IMR-90 (cell line): ENCODE measurements at regions not wholly inside any gene's neighbourhood (a gene's known extent, or its start where the extent isn't known, plus 50 kb on each side); places are given as distances from the start of the nearest gene placed in this dataset.

Experiments used
- ATAC-seq: fragments of 200-7000 bp; cut with Tn5 transposase; 2 replicates; pipeline ENCODE4 v1.9.1; 2020; ENCODE audit warnings: low read depth, mild to moderate bottlenecking, moderate library complexity
- BruUV-seq: library from RNA; stranded (reverse); fragments of 400-500 nt; replicated peaks from 2 replicates; lab custom pipeline; 2021; lab: Mats Ljungman, UMichigan
- CTCF ChIA-PET: fragments of 300-600 bp; formaldehyde crosslinking; extraction: SDS; loops from one replicate; lab custom pipeline; 2021; ENCODE audit warnings: antibody characterized with exemption; lab: Yijun Ruan, JAX
- POLR2A ChIA-PET: fragments of 300-600 bp; sonication (Branson Sonifier 250); formaldehyde crosslinking; loops from one replicate; lab custom pipeline; 2022; ENCODE audit warnings: antibody characterized with exemption; ENCODE audit not compliant: unreplicated experiment; lab: Charles Lee
- DNase-seq: peaks from one replicate; pipeline ENCODE4 v3.0.0; 2013
- H2AFZ ChIP-seq: replicated peaks from 2 replicates; pipeline ENCODE3; 2013; ENCODE audit warnings: low read length, mild to moderate bottlenecking; ENCODE audit not compliant: poor library complexity
- H2AK5ac ChIP-seq: 2 replicates; pipeline ENCODE4 v1.6.1; 2013; ENCODE audit warnings: low read depth, low read length, inconsistent platforms
- H2AK9ac ChIP-seq: replicated peaks from 2 replicates; pipeline ENCODE3; 2013; ENCODE audit warnings: mild to moderate bottlenecking, low read depth, low read length, moderate library complexity; ENCODE audit not compliant: poor library complexity
- H2BK120ac ChIP-seq: 2 replicates; pipeline ENCODE4 v1.6.1; 2013; ENCODE audit warnings: low read depth, low read length, inconsistent platforms
- H2BK15ac ChIP-seq: 3 replicates; pipeline ENCODE4 v1.6.1; 2013; ENCODE audit warnings: low read depth, low read length, inconsistent platforms
- H2BK20ac ChIP-seq: 2 replicates; pipeline ENCODE4 v1.6.1; 2013; ENCODE audit warnings: low read depth, mild to moderate bottlenecking, inconsistent platforms, low read length, moderate library complexity
- H2BK5ac ChIP-seq: 2 replicates; pipeline ENCODE4 v1.6.1; 2013; ENCODE audit warnings: mild to moderate bottlenecking, low read depth, low read length, inconsistent platforms; ENCODE audit not compliant: poor library complexity, severe bottlenecking
- H3K14ac ChIP-seq: replicated peaks from 2 replicates; pipeline ENCODE4 v1.6.1; 2013; ENCODE audit warnings: low read depth, low read length, inconsistent platforms
- H3K18ac ChIP-seq: 2 replicates; pipeline ENCODE4 v1.6.1; 2013; ENCODE audit warnings: low read depth, low read length, control low read depth
- H3K23ac ChIP-seq: 2 replicates; pipeline ENCODE4 v1.6.1; 2013; ENCODE audit warnings: low read depth, low read length, inconsistent platforms
- H3K27ac ChIP-seq: 2 replicates; pipeline ENCODE4 v1.5.1; 2013; ENCODE audit warnings: mild to moderate bottlenecking, control low read depth, low read length; ENCODE audit not compliant: insufficient read depth
- H3K27me3 ChIP-seq: 2 replicates; pipeline ENCODE4 v1.6.1; 2013; ENCODE audit warnings: low read length; ENCODE audit not compliant: control insufficient read depth, insufficient read depth
- H3K36me3 ChIP-seq: 2 replicates; pipeline ENCODE4 v1.6.1; 2013; ENCODE audit warnings: low read length, mixed read lengths; ENCODE audit not compliant: control insufficient read depth, insufficient read depth
- H3K4ac ChIP-seq: 2 replicates; pipeline ENCODE4 v1.6.1; 2013; ENCODE audit warnings: low read depth, low read length, inconsistent platforms
- H3K4me1 ChIP-seq: 2 replicates; pipeline ENCODE4 v1.6.1; 2013; ENCODE audit warnings: low read length, mixed read lengths; ENCODE audit not compliant: control insufficient read depth, insufficient read depth
- H3K4me2 ChIP-seq: 2 replicates; pipeline ENCODE4 v1.6.1; 2013; ENCODE audit warnings: low read depth, mild to moderate bottlenecking, control low read depth, low read length, moderate library complexity
- H3K4me3 ChIP-seq: 2 replicates; pipeline ENCODE4 v1.5.1; 2013; ENCODE audit warnings: low read depth, mild to moderate bottlenecking, control low read depth, low read length, moderate library complexity; ENCODE audit not compliant: insufficient read depth
- H3K56ac ChIP-seq: 2 replicates; pipeline ENCODE4 v1.6.1; 2013; ENCODE audit warnings: low read length, inconsistent platforms; ENCODE audit not compliant: insufficient read depth; ENCODE audit errors: extremely low read depth
- H3K79me1 ChIP-seq, 2 experiments: 2 replicates each; pipeline ENCODE4 v1.6.1; 2013; ENCODE audit warnings: low read length in 2 of 2, inconsistent platforms in 1 of 2, low read depth in 1 of 2
- H3K9ac ChIP-seq: 2 replicates; pipeline ENCODE4 v1.6.1; 2013; ENCODE audit warnings: low read depth, low read length, control low read depth
- H3K9me1 ChIP-seq: 2 replicates; pipeline ENCODE4 v1.6.1; 2013; ENCODE audit warnings: low read length, inconsistent platforms; ENCODE audit not compliant: insufficient read depth
- H3K9me3 ChIP-seq: 2 replicates; pipeline ENCODE4 v1.6.1; 2013; ENCODE audit warnings: low read length; ENCODE audit not compliant: control insufficient read depth, insufficient read depth
- H4K20me1 ChIP-seq: 2 replicates; pipeline ENCODE4 v1.6.1; 2013; ENCODE audit warnings: low read length, inconsistent platforms; ENCODE audit not compliant: insufficient read depth
- H4K5ac ChIP-seq: 2 replicates; pipeline ENCODE4 v1.6.1; 2013; ENCODE audit warnings: mild to moderate bottlenecking, low read depth, low read length, control low read depth
- H4K8ac ChIP-seq, 2 experiments: 2 replicates each; pipeline ENCODE4 v1.6.1; 2013; ENCODE audit warnings: low read depth in 2 of 2, low read length in 2 of 2, control low read depth in 1 of 2, inconsistent platforms in 1 of 2
- H4K91ac ChIP-seq: 2 replicates; pipeline ENCODE4 v1.6.1; 2013; ENCODE audit warnings: low read depth, low read length, inconsistent platforms; ENCODE audit not compliant: insufficient read depth
- BHLHE40 ChIP-seq: fragments of 150-350 bp; IDR thresholded peaks from 2 replicates; pipeline ENCODE4 v1.6.1; 2016; ENCODE audit warnings: mild to moderate bottlenecking, low read depth, low read length
- CEBPB ChIP-seq: IDR thresholded peaks from 2 replicates; pipeline ENCODE4 v1.6.1; 2012; ENCODE audit warnings: low read depth, low read length, improper control_type of control experiment
- CHD1 ChIP-seq: IDR thresholded peaks from 2 replicates; pipeline ENCODE4 v1.6.1; 2012; ENCODE audit warnings: low read depth, low read length, improper control_type of control experiment
- CTCF ChIP-seq: conservative IDR thresholded peaks from 2 replicates; pipeline ENCODE4 v1.5.1; 2012; ENCODE audit warnings: mild to moderate bottlenecking, low read depth, low read length, improper control_type of control experiment
- ELK1 ChIP-seq: fragments of 150-350 bp; IDR thresholded peaks from 2 replicates; pipeline ENCODE4 v1.6.1; 2016; ENCODE audit warnings: low read depth, mild to moderate bottlenecking, low read length, moderate library complexity, borderline replicate concordance
- FOS ChIP-seq: fragments of 150-350 bp; IDR thresholded peaks from 2 replicates; pipeline ENCODE4 v1.6.1; 2016; ENCODE audit warnings: low read depth, low read length
- MAFK ChIP-seq: IDR thresholded peaks from 2 replicates; pipeline ENCODE4 v1.6.1; 2012; ENCODE audit warnings: low read depth, low read length, improper control_type of control experiment
- MAZ ChIP-seq: IDR thresholded peaks from 2 replicates; pipeline ENCODE4 v1.6.1; 2012; ENCODE audit warnings: low read depth, mild to moderate bottlenecking, low read length, improper control_type of control experiment, moderate library complexity, borderline replicate concordance
- MXI1 ChIP-seq: IDR thresholded peaks from 2 replicates; pipeline ENCODE4 v1.6.1; 2012; ENCODE audit warnings: low read depth, mild to moderate bottlenecking, low read length, moderate library complexity, borderline replicate concordance
- NFE2L2 ChIP-seq: fragments of 150-350 bp; IDR thresholded peaks from 2 replicates; pipeline ENCODE4 v1.6.1; 2016; ENCODE audit warnings: low read depth, mild to moderate bottlenecking, low read length
- POLR2A ChIP-seq: IDR thresholded peaks from 2 replicates; pipeline ENCODE4 v1.6.1; 2012; ENCODE audit warnings: mild to moderate bottlenecking, low read depth, low read length
- RAD21 ChIP-seq: IDR thresholded peaks from 2 replicates; pipeline ENCODE4 v1.6.1; 2012; ENCODE audit warnings: low read length, improper control_type of control experiment
- RCOR1 ChIP-seq: IDR thresholded peaks from 2 replicates; pipeline ENCODE4 v1.6.1; 2012; ENCODE audit warnings: mild to moderate bottlenecking, low read length, improper control_type of control experiment; ENCODE audit not compliant: insufficient replicate concordance
- RFX5 ChIP-seq: IDR thresholded peaks from 2 replicates; pipeline ENCODE4 v1.8.0; 2012; ENCODE audit warnings: low read depth, mild to moderate bottlenecking, low read length, moderate library complexity
- SMC3 ChIP-seq: fragments of 150-350 bp; IDR thresholded peaks from 2 replicates; pipeline ENCODE4 v1.6.1; 2016; ENCODE audit warnings: low read depth, mild to moderate bottlenecking, antibody characterized with exemption, low read length, moderate library complexity
- WGBS, 2 experiments: methylation state at CpG; one replicate each; pipeline versions ENCODE4 v1.1.5 to v1.1.7; 2013; ENCODE audit warnings: missing lambda C conversion rate in 2 of 2; ENCODE audit not compliant: insufficient read length in 1 of 2; ENCODE audit errors: extremely low coverage in 2 of 2; 5-methylcytosine and 5-hydroxymethylcytosine counted together
- dilution Hi-C: fragments of 300-500 bp; cut with HindIII; formaldehyde crosslinking; loops from one replicate; pipeline ENCODE4 v1.14.3; 2018; ENCODE audit warnings: low sequenced_read_pairs; ENCODE audit not compliant: unreplicated experiment
- in situ Hi-C: fragments of 300-500 bp; cut with MboI; formaldehyde crosslinking; loops from 3 replicates; pipeline ENCODE4 v1.14.3; 2019; ENCODE audit warnings: low sequenced_read_pairs, inconsistent platforms, mixed read lengths
- intact Hi-C: fragments of 100-400 bp; cut with micrococcal nuclease; formaldehyde crosslinking; loops from 2 replicates; pipeline ENCODE4 v1.10.0; 2022
- TF ChIP-seq, protein P1 (sequence below): fragments of 150-350 bp; IDR thresholded peaks from 2 replicates; pipeline ENCODE4 v1.6.1; 2017; ENCODE audit warnings: mild to moderate bottlenecking, antibody characterized with exemption, low read length, low read depth

GRCh38 chr1:60802884-60803283 lies 279.5 kb upstream of the NFIA start:
- no peaks in the 10 kb centered on the region for H3K9me1 ChIP-seq
- H3K56ac ChIP-seq: no peak overlapping the region
- H3K4me3 ChIP-seq: no peak overlapping the region
- no peak overlapping the region for H2BK120ac ChIP-seq
- no peak for DNase-seq
- no peak overlapping the region for H3K27ac ChIP-seq
- no peak overlapping the region for H2AFZ ChIP-seq
- intact Hi-C loops: no loop called here
- dilution Hi-C loops: no loop called here
- no peak overlapping the region for H2BK5ac ChIP-seq
- no TSS peak for BruUV-seq
- no peak overlapping the region for H3K9ac ChIP-seq
- H2BK20ac ChIP-seq: no peak overlapping the region
- no peak overlapping the region for H2AK5ac ChIP-seq
- ChIA-PET CTCF (no interaction called here), POLR2A (no interaction called here)
- no peaks in the 10 kb centered on the region for H3K4me1 ChIP-seq
- no peaks in the 10 kb centered on the region for H3K27me3 ChIP-seq
- H4K5ac ChIP-seq: no peak overlapping the region
- no peak overlapping the region for H3K14ac ChIP-seq
- no peak overlapping the region for H2AK9ac ChIP-seq
- no peak for TF ChIP-seq RAD21
- no peak for TF ChIP-seq ELK1
- TF ChIP-seq CEBPB: no peak
- TF ChIP-seq MAZ: no peak
- no peak for TF ChIP-seq CHD1
- TF ChIP-seq NFE2L2: no peak
- no peak for TF ChIP-seq MXI1
- no peak for TF ChIP-seq FOS
- TF ChIP-seq RCOR1: no peak
- no peak for TF ChIP-seq BHLHE40
- no peak for TF ChIP-seq RFX5
- TF ChIP-seq, protein P1, sequence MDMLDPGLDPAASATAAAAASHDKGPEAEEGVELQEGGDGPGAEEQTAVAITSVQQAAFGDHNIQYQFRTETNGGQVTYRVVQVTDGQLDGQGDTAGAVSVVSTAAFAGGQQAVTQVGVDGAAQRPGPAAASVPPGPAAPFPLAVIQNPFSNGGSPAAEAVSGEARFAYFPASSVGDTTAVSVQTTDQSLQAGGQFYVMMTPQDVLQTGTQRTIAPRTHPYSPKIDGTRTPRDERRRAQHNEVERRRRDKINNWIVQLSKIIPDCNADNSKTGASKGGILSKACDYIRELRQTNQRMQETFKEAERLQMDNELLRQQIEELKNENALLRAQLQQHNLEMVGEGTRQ: no peak
- no peak for TF ChIP-seq SMC3
- TF ChIP-seq MAFK: no peak
- TF ChIP-seq POLR2A: no peak
- no peak for TF ChIP-seq CTCF
- no peaks in the 10 kb centered on the region for H3K79me1 ChIP-seq
- no peak overlapping the region for H4K91ac ChIP-seq
- ATAC-seq: no peak
- H4K20me1 ChIP-seq: no peaks in the 10 kb centered on the region
- H3K4me2 ChIP-seq: no peak overlapping the region
- H2BK15ac ChIP-seq: no peak overlapping the region
- no peak overlapping the region for H4K8ac ChIP-seq
- no peaks in the 10 kb centered on the region for H3K36me3 ChIP-seq
- in situ Hi-C loops: no loop called here
- H3K9me3 ChIP-seq: peaks cover 11% of the 10 kb centered on the region; the same call in 1 of the 2 replicates
- no peak overlapping the region for H3K18ac ChIP-seq
- H3K23ac ChIP-seq: no peak overlapping the region
- no peak overlapping the region for H3K4ac ChIP-seq
- WGBS, 2 experiments: no CpG with 5 or more reads among the region's 2 CpGs
